Mesothelial cell of epicardium (in vitro differentiated cells): ENCODE measurements at regions not wholly inside any gene's neighbourhood (a gene's known extent, or its start where the extent isn't known, plus 50 kb on each side); places are given as distances from the start of the nearest gene placed in this dataset.

Source experiments
- DNase-seq, 2 experiments: peaks; one replicate each; pipeline ENCODE4 v3.0.0; 2021; ENCODE audit warnings: low spot score in 2 of 2; ENCODE audit not compliant: unreplicated experiment in 2 of 2
- H3K27ac Mint-ChIP-seq: 2 replicates; pipeline ENCODE4 v1.8.0; 2021; ENCODE audit warnings: mixed read lengths
- H3K27me3 Mint-ChIP-seq: 2 replicates; pipeline ENCODE4 v1.8.0; 2021; ENCODE audit warnings: low read depth, mixed read lengths
- H3K36me3 Mint-ChIP-seq: 2 replicates; pipeline ENCODE4 v1.8.0; 2021; ENCODE audit warnings: mixed read lengths
- H3K4me1 Mint-ChIP-seq: 2 replicates; pipeline ENCODE4 v1.8.0; 2021; ENCODE audit warnings: mixed read lengths
- H3K4me3 Mint-ChIP-seq: 2 replicates; pipeline ENCODE4 v1.8.0; 2021; ENCODE audit warnings: mild to moderate bottlenecking, moderate library complexity, mixed read lengths
- H3K9me3 Mint-ChIP-seq: 2 replicates; pipeline ENCODE4 v1.8.0; 2021; ENCODE audit warnings: mixed read lengths
- CTCF ChIP-seq: fragments of 200-600 bp; sonication (generic); IDR thresholded peaks from one replicate; pipeline ENCODE4 v1.5.0; 2021; ENCODE audit warnings: antibody characterized with exemption; ENCODE audit not compliant: unreplicated experiment

- no peaks in the 10 kb centered on the region for H3K9me3 Mint-ChIP-seq
Observed at GRCh38 chr2:6031200-6031867, 339.1 kb downstream of the SOX11 start.

GRCh38 chr2:6036211-6036610 lies 344.0 kb downstream of the SOX11 start:
- Mint-ChIP-seq H3K4me1 (peaks cover 17% of the 10 kb centered on the region), H3K27me3 (no peaks in the 10 kb centered on the region), H3K36me3 (no peaks in the 10 kb centered on the region), H3K4me3 (no peak overlapping the region), H3K27ac (no peak overlapping the region), H3K9me3 (no peaks in the 10 kb centered on the region)
- TF ChIP-seq CTCF: no peak
- DNase-seq: no peak

More at GRCh38 chr2:6031200-6031867, 339.1 kb downstream of the SOX11 start:
- Mint-ChIP-seq H3K27ac (no peak overlapping the region), H3K27me3 (no peaks in the 10 kb centered on the region), H3K4me3 (no peak overlapping the region), H3K36me3 (no peaks in the 10 kb centered on the region), H3K4me1 (peaks cover 10% of the 10 kb centered on the region)
- TF ChIP-seq CTCF: no peak
- DNase-seq: no peak

- Mint-ChIP-seq H3K9me3 (peaks cover 30% of the 10 kb centered on the region), H3K36me3 (peaks cover 10% of the 10 kb centered on the region), H3K27me3 (no peaks in the 10 kb centered on the region), H3K4me3 (no peak overlapping the region), H3K27ac (no peak overlapping the region), H3K4me1 (peaks cover 7% of the 10 kb centered on the region)
- no peak for DNase-seq
- TF ChIP-seq CTCF: no peak
Observed at GRCh38 chr2:6043238-6043637, 351.1 kb downstream of the SOX11 start.

DNA sequence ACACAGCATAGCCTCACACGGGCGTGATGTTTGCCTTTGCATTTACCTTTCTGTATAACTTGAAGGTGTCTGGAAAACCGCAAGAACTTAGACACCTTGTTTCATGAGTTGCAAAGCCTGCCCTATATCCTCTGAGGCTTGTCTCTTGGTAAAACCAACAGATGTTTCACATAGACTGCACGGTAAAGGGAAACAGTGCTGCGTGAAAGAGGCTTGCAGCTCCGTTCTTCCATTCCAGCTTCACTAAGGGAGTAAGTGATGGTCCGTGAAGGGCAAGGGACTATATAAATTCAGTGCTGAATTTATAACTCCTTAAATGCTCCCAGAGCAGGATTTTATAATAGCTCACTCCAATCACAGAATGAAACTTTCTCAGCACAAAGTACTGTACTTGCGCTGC lies 360.5 kb downstream of the SOX11 start:
- Mint-ChIP-seq H3K4me1 (peaks cover 32% of the 10 kb centered on the region), H3K27me3 (peaks cover 10% of the 10 kb centered on the region), H3K9me3 (peaks cover 32% of the 10 kb centered on the region), H3K27ac (no peak overlapping the region), H3K4me3 (no peak overlapping the region), H3K36me3 (peaks cover 7% of the 10 kb centered on the region)
- DNase-seq: no peak
- no peak for TF ChIP-seq CTCF

- no peak for DNase-seq
- Mint-ChIP-seq H3K4me3 (no peak overlapping the region), H3K27ac (no peak overlapping the region), H3K9me3 (peaks cover 21% of the 10 kb centered on the region), H3K27me3 (peaks cover 10% of the 10 kb centered on the region), H3K4me1 (peaks cover 32% of the 10 kb centered on the region), H3K36me3 (peaks cover 3% of the 10 kb centered on the region)
- TF ChIP-seq CTCF: no peak
Observed at GRCh38 chr2:6053743-6054142, 361.6 kb downstream of the SOX11 start.
